Trophoblast cell (in vitro differentiated cells and primary cell): ENCODE measurements at regions not wholly inside any gene's neighbourhood (a gene's known extent, or its start where the extent isn't known, plus 50 kb on each side); places are given as distances from the start of the nearest gene placed in this dataset.

ENCODE experiments used
- DNase-seq, 2 donors: peaks; one replicate each; pipeline ENCODE4 v3.0.0-alpha.2; 2016
- H2AFZ ChIP-seq: 2 replicates; pipeline ENCODE4 v1.6.1; 2013; ENCODE audit warnings: low read length, moderate library complexity, mild to moderate bottlenecking; ENCODE audit not compliant: insufficient read depth, poor library complexity
- H2AK5ac ChIP-seq: 2 replicates; pipeline ENCODE4 v1.6.1; 2013; ENCODE audit warnings: mild to moderate bottlenecking, low read length
- H2BK120ac ChIP-seq: 2 replicates; pipeline ENCODE4 v1.6.1; 2013; ENCODE audit warnings: low read length, mild to moderate bottlenecking, moderate library complexity; ENCODE audit not compliant: insufficient read depth, poor library complexity
- H2BK12ac ChIP-seq: 2 replicates; pipeline ENCODE4 v1.6.1; 2013; ENCODE audit warnings: mild to moderate bottlenecking, low read length, moderate library complexity
- H2BK5ac ChIP-seq: 2 replicates; pipeline ENCODE4 v1.6.1; 2013; ENCODE audit warnings: low read length, low read depth, moderate library complexity, mild to moderate bottlenecking; ENCODE audit not compliant: poor library complexity
- H3K14ac ChIP-seq: 2 replicates; pipeline ENCODE4 v1.6.1; 2013; ENCODE audit warnings: mild to moderate bottlenecking, low read length
- H3K18ac ChIP-seq: 2 replicates; pipeline ENCODE4 v1.6.1; 2013; ENCODE audit warnings: mild to moderate bottlenecking, low read length
- H3K23ac ChIP-seq: 2 replicates; pipeline ENCODE4 v1.6.1; 2013; ENCODE audit warnings: low read length
- H3K27ac ChIP-seq: 2 replicates; pipeline ENCODE4 v1.5.1; 2013; ENCODE audit warnings: low read depth, mild to moderate bottlenecking, inconsistent platforms, low read length, moderate library complexity
- H3K27me3 ChIP-seq: 2 replicates; pipeline ENCODE4 v1.6.1; 2013; ENCODE audit warnings: inconsistent platforms, mild to moderate bottlenecking, low read length, moderate library complexity; ENCODE audit not compliant: insufficient read depth
- H3K36me3 ChIP-seq, 2 experiments: 1 replicate in 1 of 2; 2 replicates in 1 of 2; pipeline ENCODE4 v1.6.1; 2013; ENCODE audit warnings: low read length in 2 of 2, mild to moderate bottlenecking in 2 of 2, moderate library complexity in 1 of 2; ENCODE audit not compliant: insufficient read depth in 2 of 2, control insufficient read depth in 1 of 2
- H3K4ac ChIP-seq: 2 replicates; pipeline ENCODE4 v1.6.1; 2013; ENCODE audit warnings: low read depth, mild to moderate bottlenecking, low read length, moderate library complexity
- H3K4me1 ChIP-seq, 2 experiments: 1 replicate in 1 of 2; 2 replicates in 1 of 2; pipeline ENCODE4 v1.6.1; 2013; ENCODE audit warnings: low read length in 2 of 2, mild to moderate bottlenecking in 2 of 2, moderate library complexity in 1 of 2; ENCODE audit not compliant: insufficient read depth in 2 of 2, control insufficient read depth in 1 of 2
- H3K4me2 ChIP-seq: 2 replicates; pipeline ENCODE4 v1.6.1; 2013; ENCODE audit warnings: inconsistent platforms, mild to moderate bottlenecking, low read length, moderate library complexity
- H3K4me3 ChIP-seq: 2 replicates; pipeline ENCODE4 v1.5.1; 2013; ENCODE audit warnings: mild to moderate bottlenecking, low read depth, low read length, inconsistent platforms
- H3K79me1 ChIP-seq: one replicate; pipeline ENCODE4 v1.6.1; 2013; ENCODE audit warnings: low read length
- H3K79me2 ChIP-seq: 2 replicates; pipeline ENCODE4 v1.6.1; 2013; ENCODE audit warnings: low read length, mild to moderate bottlenecking; ENCODE audit not compliant: control insufficient read depth, insufficient read depth, poor library complexity
- H3K9ac ChIP-seq: 2 replicates; pipeline ENCODE4 v1.6.1; 2013; ENCODE audit warnings: mild to moderate bottlenecking, low read length
- H3K9me3 ChIP-seq: 2 replicates; pipeline ENCODE4 v1.6.1; 2013; ENCODE audit warnings: low read depth, mild to moderate bottlenecking, control low read depth, inconsistent platforms, low read length; ENCODE audit not compliant: insufficient read depth
- H4K12ac ChIP-seq: 2 replicates; pipeline ENCODE4 v1.6.1; 2013; ENCODE audit warnings: low read depth, mild to moderate bottlenecking, low read length, moderate library complexity
- H4K8ac ChIP-seq: 2 replicates; pipeline ENCODE4 v1.6.1; 2013; ENCODE audit warnings: low read depth, mild to moderate bottlenecking, low read length, moderate library complexity
- H4K91ac ChIP-seq: one replicate; pipeline ENCODE4 v1.6.1; 2013; ENCODE audit warnings: low read depth, mild to moderate bottlenecking, low read length, moderate library complexity
- WGBS: extraction: QIAGEN DNeasy Blood & Tissue Kit; methylation state at CpG from one replicate; pipeline ENCODE4 v1.1.7; 2013; ENCODE audit warnings: missing lambda C conversion rate; ENCODE audit not compliant: insufficient read length, insufficient coverage; ENCODE audit errors: extremely low coverage; 5-methylcytosine and 5-hydroxymethylcytosine counted together

GRCh38 chr18:11290786-11291185 lies 141.4 kb upstream of the PIEZO2 start:
- H3K9me3 ChIP-seq, result no peaks in the 10 kb centered on the region
- H2AFZ ChIP-seq, result no peak overlapping the region
- no peaks in the 10 kb centered on the region for H3K79me2 ChIP-seq
- no peak overlapping the region for H3K23ac ChIP-seq
- no peaks in the 10 kb centered on the region for H3K4me1 ChIP-seq
- no peak overlapping the region for H4K91ac ChIP-seq
- no peak overlapping the region for H2BK120ac ChIP-seq
- no peak overlapping the region for H3K4me2 ChIP-seq
- no peaks in the 10 kb centered on the region for H3K36me3 ChIP-seq
- no peak overlapping the region for H2BK12ac ChIP-seq
- no peak overlapping the region for H2BK5ac ChIP-seq
- DNase-seq, result no peak
- no CpG with 5 or more reads among the region's 3 CpGs for WGBS
- H3K4me3 ChIP-seq, result no peak overlapping the region
- H2AK5ac ChIP-seq, result no peak overlapping the region
- no peak overlapping the region for H3K18ac ChIP-seq
- H3K14ac ChIP-seq, result no peak overlapping the region
- no peak overlapping the region for H3K9ac ChIP-seq
- H4K8ac ChIP-seq, result no peak overlapping the region
- no peak overlapping the region for H3K27ac ChIP-seq
- H4K12ac ChIP-seq, result no peak overlapping the region
- no peaks in the 10 kb centered on the region for H3K79me1 ChIP-seq
- no peaks in the 10 kb centered on the region for H3K27me3 ChIP-seq
- H3K4ac ChIP-seq, result no peak overlapping the region

GRCh38 chr18:11289248-11289647 lies 139.9 kb upstream of the PIEZO2 start:
- Histone ChIP-seq H3K27me3 (no peaks in the 10 kb centered on the region), H2BK120ac (no peak overlapping the region), H3K79me1 (no peaks in the 10 kb centered on the region), H3K23ac (no peak overlapping the region), H3K9ac (no peak overlapping the region), H3K4me2 (no peak overlapping the region), H3K4me3 (no peak overlapping the region), H3K27ac (no peak overlapping the region), H2BK5ac (no peak overlapping the region), H2AK5ac (no peak overlapping the region), H3K79me2 (no peaks in the 10 kb centered on the region), H3K4ac (no peak overlapping the region), H4K8ac (no peak overlapping the region), H4K12ac (no peak overlapping the region), H3K4me1 (no peaks in the 10 kb centered on the region), H4K91ac (no peak overlapping the region), H2BK12ac (no peak overlapping the region), H3K14ac (no peak overlapping the region), H3K9me3 (no peaks in the 10 kb centered on the region), H3K36me3 (no peaks in the 10 kb centered on the region), H3K18ac (no peak overlapping the region), H2AFZ (no peak overlapping the region)
- no CpG with 5 or more reads among the region's 1 CpG for WGBS
- no peak for DNase-seq

DNA sequence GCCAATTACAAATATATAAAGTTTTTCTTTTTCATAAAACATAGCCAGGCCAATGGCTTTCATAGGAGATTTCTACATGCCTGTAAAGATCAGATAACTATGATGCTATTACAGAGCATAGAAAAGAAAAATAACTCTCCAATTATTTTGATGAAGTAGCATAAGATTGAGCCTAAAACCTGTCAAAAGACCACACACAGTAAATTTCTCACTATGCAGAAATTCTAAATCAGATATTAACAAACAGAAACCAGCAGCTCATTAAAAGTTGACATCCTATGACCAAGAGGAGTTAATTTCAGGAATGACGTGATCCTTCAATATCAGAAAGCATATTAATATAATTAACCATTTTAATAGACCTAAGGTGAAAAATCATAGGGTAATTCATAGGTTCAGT lies 139.0 kb upstream of the PIEZO2 start:
- no CpG with 5 or more reads among the region's 1 CpG for WGBS

GRCh38 chr18:11286431-11286830 lies 137.1 kb upstream of the PIEZO2 start:
- Histone ChIP-seq H4K12ac (no peak overlapping the region), H3K27me3 (no peaks in the 10 kb centered on the region), H3K9ac (no peak overlapping the region), H3K27ac (no peak overlapping the region), H2BK12ac (no peak overlapping the region), H3K4me1 (no peaks in the 10 kb centered on the region), H2AFZ (no peak overlapping the region), H3K36me3 (no peaks in the 10 kb centered on the region), H3K4me3 (no peak overlapping the region), H3K79me1 (no peaks in the 10 kb centered on the region), H3K4me2 (no peak overlapping the region), H3K18ac (no peak overlapping the region), H3K9me3 (no peaks in the 10 kb centered on the region), H3K79me2 (no peaks in the 10 kb centered on the region), H4K8ac (no peak overlapping the region), H3K14ac (no peak overlapping the region), H2AK5ac (no peak overlapping the region), H2BK5ac (no peak overlapping the region), H4K91ac (no peak overlapping the region), H3K4ac (no peak overlapping the region), H2BK120ac (no peak overlapping the region), H3K23ac (no peak overlapping the region)
- no CpG with 5 or more reads among the region's 3 CpGs for WGBS
- DNase-seq, result no peak

More for the DNA sequence above, 139.0 kb upstream of the PIEZO2 start:
- no peak overlapping the region for H2BK5ac ChIP-seq
- H2BK12ac ChIP-seq, result no peak overlapping the region
- no peak overlapping the region for H2AK5ac ChIP-seq
- H3K9me3 ChIP-seq, result no peaks in the 10 kb centered on the region
- H3K4me2 ChIP-seq, result no peak overlapping the region
- no peak overlapping the region for H3K27ac ChIP-seq
- no peak overlapping the region for H3K4ac ChIP-seq
- no peak overlapping the region for H2AFZ ChIP-seq
- no peak overlapping the region for H3K9ac ChIP-seq
- no peak overlapping the region for H4K91ac ChIP-seq
- H3K4me3 ChIP-seq, result no peak overlapping the region
- DNase-seq, result no peak
- H3K27me3 ChIP-seq, result no peaks in the 10 kb centered on the region
- no peaks in the 10 kb centered on the region for H3K79me1 ChIP-seq
- no peaks in the 10 kb centered on the region for H3K36me3 ChIP-seq
- no peak overlapping the region for H2BK120ac ChIP-seq
- no peak overlapping the region for H3K23ac ChIP-seq
- no peak overlapping the region for H4K8ac ChIP-seq
- H3K14ac ChIP-seq, result no peak overlapping the region
- no peak overlapping the region for H4K12ac ChIP-seq
- H3K79me2 ChIP-seq, result no peaks in the 10 kb centered on the region
- H3K18ac ChIP-seq, result no peak overlapping the region
- no peaks in the 10 kb centered on the region for H3K4me1 ChIP-seq
